Adipocyte (in vitro differentiated cells): ENCODE measurements at regions not wholly inside any gene's neighbourhood (a gene's known extent, or its start where the extent isn't known, plus 50 kb on each side); places are given as distances from the start of the nearest gene placed in this dataset.
A peak's percentile ranks its signal among the peaks of the same experiment; 100 is the strongest.

Experiments
- DNase-seq: peaks from one replicate; pipeline ENCODE4 v3.0.0-alpha.2; 2015; ENCODE audit warnings: low read depth
- H3K27me3 ChIP-seq: replicated peaks from 2 replicates; pipeline ENCODE4 v1.7.0; 2013; ENCODE audit warnings: mild to moderate bottlenecking, low read length, moderate library complexity; ENCODE audit not compliant: control insufficient read depth, insufficient read depth
- H3K36me3 ChIP-seq: 2 replicates; pipeline ENCODE4 v1.7.0; 2013; ENCODE audit warnings: low read length, mild to moderate bottlenecking, moderate library complexity; ENCODE audit not compliant: control insufficient read depth, insufficient read depth, severe bottlenecking
- H3K4me1 ChIP-seq: 2 replicates; pipeline ENCODE4 v1.7.0; 2013; ENCODE audit warnings: mild to moderate bottlenecking, low read length, moderate library complexity; ENCODE audit not compliant: control insufficient read depth, insufficient read depth
- H3K4me3 ChIP-seq: 2 replicates; pipeline ENCODE4 v1.7.0; 2013; ENCODE audit warnings: mild to moderate bottlenecking, low read length, moderate library complexity
- H3K9ac ChIP-seq: 2 replicates; pipeline ENCODE4 v1.7.0; 2013; ENCODE audit warnings: mild to moderate bottlenecking, low read length, moderate library complexity
- H3K9me3 ChIP-seq: 2 replicates; pipeline ENCODE4 v1.7.0; 2013; ENCODE audit warnings: mild to moderate bottlenecking, low read length, moderate library complexity; ENCODE audit not compliant: control insufficient read depth

- peaks cover 11% of the 10 kb centered on the region for H3K4me1 ChIP-seq
- H3K27me3 ChIP-seq, result no peaks in the 10 kb centered on the region
- H3K9me3 ChIP-seq, result no peaks in the 10 kb centered on the region
- no peak for DNase-seq
- H3K4me3 ChIP-seq, result no peak overlapping the region
- H3K9ac ChIP-seq, result no peak overlapping the region
- no peaks in the 10 kb centered on the region for H3K36me3 ChIP-seq
These were observed 78.1 kb upstream of the CCDC190 start for GRCh38 chr1:162939035-162939434.

- H3K36me3 ChIP-seq, result no peaks in the 10 kb centered on the region
- no peak overlapping the region for H3K4me3 ChIP-seq
- H3K9ac ChIP-seq, result no peak overlapping the region
- no peaks in the 10 kb centered on the region for H3K27me3 ChIP-seq
- peak; percentile 6 for DNase-seq
- H3K9me3 ChIP-seq, result no peaks in the 10 kb centered on the region
- H3K4me1 ChIP-seq, result peaks cover 2% of the 10 kb centered on the region
These were observed 76.9 kb upstream of the CCDC190 start for GRCh38 chr1:162937716-162938395.

GRCh38 chr1:162930976-162931560 is 70.1 kb upstream of the CCDC190 start:
- H3K4me3 ChIP-seq, result no peak overlapping the region
- no peaks in the 10 kb centered on the region for H3K27me3 ChIP-seq
- H3K4me1 ChIP-seq, result no peaks in the 10 kb centered on the region
- H3K36me3 ChIP-seq, result no peaks in the 10 kb centered on the region
- no peak overlapping the region for H3K9ac ChIP-seq
- DNase-seq, result no peak
- no peaks in the 10 kb centered on the region for H3K9me3 ChIP-seq

- Histone ChIP-seq H3K27me3 (no peaks in the 10 kb centered on the region), H3K4me3 (no peak overlapping the region), H3K9me3 (no peaks in the 10 kb centered on the region), H3K36me3 (no peaks in the 10 kb centered on the region), H3K9ac (no peak overlapping the region), H3K4me1 (no peaks in the 10 kb centered on the region)
- DNase-seq, result no peak
These were observed 69.6 kb upstream of the CCDC190 start for GRCh38 chr1:162930532-162930931.

GRCh38 chr1:162929177-162929576 is 68.2 kb upstream of the CCDC190 start:
- Histone ChIP-seq H3K4me3 (no peak overlapping the region), H3K9me3 (no peaks in the 10 kb centered on the region), H3K4me1 (no peaks in the 10 kb centered on the region), H3K9ac (no peak overlapping the region), H3K27me3 (no peaks in the 10 kb centered on the region), H3K36me3 (no peaks in the 10 kb centered on the region)
- DNase-seq, result no peak

DNA sequence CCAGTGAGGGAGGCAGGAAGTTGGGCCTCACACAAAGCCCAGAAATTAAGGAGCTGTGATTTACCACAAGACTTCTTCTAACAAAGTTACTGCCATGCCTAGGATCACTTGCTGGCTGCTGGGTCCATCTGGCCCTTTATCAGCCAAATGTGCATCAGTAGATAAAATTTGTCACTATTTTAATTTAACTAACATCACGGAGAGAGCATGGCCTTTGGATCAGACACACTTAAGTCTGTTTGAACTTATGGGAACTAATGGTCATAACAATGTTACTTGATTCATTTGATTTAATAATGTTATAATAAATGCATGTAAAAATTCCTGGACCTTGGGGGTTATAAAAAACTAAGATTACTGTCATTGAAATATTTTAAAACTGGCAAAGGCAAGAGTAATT is 67.2 kb upstream of the CCDC190 start:
- H3K4me3 ChIP-seq, result no peak overlapping the region
- no peaks in the 10 kb centered on the region for H3K27me3 ChIP-seq
- no peak for DNase-seq
- no peaks in the 10 kb centered on the region for H3K9me3 ChIP-seq
- H3K4me1 ChIP-seq, result no peaks in the 10 kb centered on the region
- no peaks in the 10 kb centered on the region for H3K36me3 ChIP-seq
- no peak overlapping the region for H3K9ac ChIP-seq

- Histone ChIP-seq H3K4me3 (no peak overlapping the region), H3K27me3 (no peaks in the 10 kb centered on the region), H3K9ac (no peak overlapping the region), H3K4me1 (no peaks in the 10 kb centered on the region), H3K9me3 (no peaks in the 10 kb centered on the region), H3K36me3 (no peaks in the 10 kb centered on the region)
- no peak for DNase-seq
These were observed 66.4 kb upstream of the CCDC190 start for GRCh38 chr1:162927421-162927820.

DNA sequence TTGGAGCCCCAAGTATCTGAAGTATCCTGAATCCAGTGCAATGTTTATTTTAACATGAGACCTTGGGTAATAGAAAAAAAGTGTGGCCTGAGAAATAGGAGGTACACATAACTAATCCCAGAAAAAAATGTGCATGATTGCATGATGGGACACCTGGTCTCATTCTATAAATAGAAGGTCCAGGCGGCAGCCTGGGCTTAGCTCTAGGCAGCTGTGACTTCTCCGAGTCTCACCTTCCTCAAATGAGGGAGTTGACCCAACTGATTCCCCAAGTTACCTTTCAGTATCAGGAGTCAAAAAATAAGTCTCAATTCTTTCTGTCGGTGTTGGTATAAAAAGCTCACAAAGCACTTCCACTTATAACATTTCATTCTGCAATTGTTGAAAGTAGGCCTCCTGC is 65.9 kb upstream of the CCDC190 start:
- Histone ChIP-seq H3K4me1 (no peaks in the 10 kb centered on the region), H3K4me3 (no peak overlapping the region), H3K9ac (no peak overlapping the region), H3K27me3 (no peaks in the 10 kb centered on the region), H3K9me3 (no peaks in the 10 kb centered on the region), H3K36me3 (no peaks in the 10 kb centered on the region)
- DNase-seq, result no peak

- Histone ChIP-seq H3K36me3 (no peaks in the 10 kb centered on the region), H3K4me1 (no peaks in the 10 kb centered on the region), H3K4me3 (no peak overlapping the region), H3K9me3 (no peaks in the 10 kb centered on the region), H3K27me3 (no peaks in the 10 kb centered on the region), H3K9ac (no peak overlapping the region)
- DNase-seq, result no peak
These were observed 63.2 kb upstream of the CCDC190 start for GRCh38 chr1:162924179-162924578.

DNA sequence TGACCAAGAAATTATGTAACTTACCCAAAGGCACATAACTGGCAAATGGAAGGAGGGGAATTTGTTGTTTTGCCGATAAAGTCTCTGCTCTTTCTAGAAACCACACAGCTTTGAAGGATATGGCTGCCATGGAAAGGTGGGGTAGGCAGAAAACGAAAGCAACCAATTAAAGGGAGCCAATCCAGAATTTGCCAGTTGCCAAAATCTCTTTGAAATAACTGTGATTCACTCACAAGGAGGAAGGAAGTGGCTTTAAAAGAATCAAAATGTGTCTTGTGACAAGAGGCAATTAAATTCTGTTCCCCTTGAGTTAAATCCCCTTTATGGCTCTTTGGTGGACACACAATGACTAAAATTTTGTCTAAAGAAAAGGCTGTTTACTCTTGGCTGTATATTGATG is 61.2 kb upstream of the CCDC190 start:
- no peaks in the 10 kb centered on the region for H3K36me3 ChIP-seq
- no peaks in the 10 kb centered on the region for H3K27me3 ChIP-seq
- no peaks in the 10 kb centered on the region for H3K4me1 ChIP-seq
- H3K9me3 ChIP-seq, result no peaks in the 10 kb centered on the region
- no peak overlapping the region for H3K9ac ChIP-seq
- H3K4me3 ChIP-seq, result no peak overlapping the region
- DNase-seq, result no peak

GRCh38 chr1:162921311-162921710 is 60.3 kb upstream of the CCDC190 start:
- no peak overlapping the region for H3K9ac ChIP-seq
- H3K4me1 ChIP-seq, result peaks cover 4% of the 10 kb centered on the region
- no peaks in the 10 kb centered on the region for H3K27me3 ChIP-seq
- H3K36me3 ChIP-seq, result no peaks in the 10 kb centered on the region
- H3K4me3 ChIP-seq, result no peak overlapping the region
- no peaks in the 10 kb centered on the region for H3K9me3 ChIP-seq
- DNase-seq, result no peak

DNA sequence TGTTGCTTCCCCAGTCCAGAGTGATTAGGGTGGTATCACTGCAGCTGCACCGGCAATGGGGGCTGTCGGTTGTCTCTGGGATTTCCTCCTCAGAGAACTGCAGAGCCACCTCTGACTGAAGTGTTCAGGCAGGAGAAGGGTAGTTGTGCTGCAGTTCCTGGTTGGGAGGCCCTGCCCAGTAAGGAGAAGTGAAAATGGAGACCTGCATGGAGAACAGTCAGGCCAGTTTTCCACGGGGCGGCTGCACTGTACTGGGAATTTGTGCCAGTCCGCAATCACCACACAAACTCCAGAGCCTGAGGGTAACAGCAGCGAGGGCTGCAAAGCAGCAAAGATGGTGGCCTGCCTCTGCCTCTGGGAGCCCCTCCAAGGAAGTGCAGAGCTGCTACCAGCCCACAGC is 58.1 kb upstream of the CCDC190 start:
- Histone ChIP-seq H3K4me1 (peaks cover 4% of the 10 kb centered on the region), H3K27me3 (no peaks in the 10 kb centered on the region), H3K36me3 (no peaks in the 10 kb centered on the region), H3K9me3 (peaks cover 3% of the 10 kb centered on the region), H3K4me3 (no peak overlapping the region), H3K9ac (no peak overlapping the region)
- DNase-seq, result no peak
